ENCODE measurements at regions not wholly inside any gene's neighbourhood (a gene's known extent, or its start where the extent isn't known, plus 50 kb on each side); places are given as distances from the start of the nearest gene placed in this dataset.

DNA sequence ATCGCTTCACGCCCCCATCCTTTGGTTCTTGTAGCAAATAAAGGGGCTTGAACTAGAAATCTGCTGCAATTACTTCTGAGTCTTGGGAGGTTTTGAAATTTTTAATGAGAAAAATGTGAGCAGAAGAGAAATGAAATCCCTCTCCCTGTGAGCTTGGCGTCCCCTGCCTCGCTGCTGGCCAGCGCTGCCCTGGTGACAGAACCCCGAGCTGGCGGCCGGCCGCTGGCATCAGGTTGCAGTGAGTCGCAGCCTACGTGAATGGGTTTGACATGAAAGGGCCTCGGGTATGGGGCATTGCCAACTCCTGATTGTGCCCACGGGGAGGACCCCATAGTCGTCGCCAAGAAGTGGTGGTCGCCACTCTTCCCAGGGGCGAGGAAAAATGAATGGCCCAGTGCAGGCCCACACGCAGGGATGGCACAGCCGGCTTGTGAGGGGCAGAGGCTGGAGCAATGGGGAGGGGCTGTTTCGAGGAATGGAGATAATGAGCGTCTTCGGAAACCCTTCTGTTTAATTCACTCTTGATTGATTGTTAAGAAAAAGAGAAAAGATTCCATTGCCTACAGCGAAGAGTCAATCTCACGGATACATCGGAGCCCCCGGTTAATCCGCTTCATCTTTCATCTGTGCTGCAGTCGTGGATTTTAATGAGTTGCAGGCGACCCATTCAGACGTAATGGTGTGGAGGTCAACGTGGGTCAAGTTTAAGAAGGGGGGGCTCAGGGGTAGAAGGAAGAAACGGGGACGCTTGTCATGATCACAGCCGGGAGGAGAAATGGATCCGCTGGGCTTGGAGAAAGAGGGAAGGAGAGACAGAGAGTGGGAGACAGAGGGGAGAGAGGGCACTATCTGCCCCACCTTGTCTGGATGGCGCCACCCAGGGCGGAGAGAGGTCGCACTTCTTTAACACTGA, 380.1 kb downstream of the THBS2 start:
- TF ChIP-seq, protein P1, sequence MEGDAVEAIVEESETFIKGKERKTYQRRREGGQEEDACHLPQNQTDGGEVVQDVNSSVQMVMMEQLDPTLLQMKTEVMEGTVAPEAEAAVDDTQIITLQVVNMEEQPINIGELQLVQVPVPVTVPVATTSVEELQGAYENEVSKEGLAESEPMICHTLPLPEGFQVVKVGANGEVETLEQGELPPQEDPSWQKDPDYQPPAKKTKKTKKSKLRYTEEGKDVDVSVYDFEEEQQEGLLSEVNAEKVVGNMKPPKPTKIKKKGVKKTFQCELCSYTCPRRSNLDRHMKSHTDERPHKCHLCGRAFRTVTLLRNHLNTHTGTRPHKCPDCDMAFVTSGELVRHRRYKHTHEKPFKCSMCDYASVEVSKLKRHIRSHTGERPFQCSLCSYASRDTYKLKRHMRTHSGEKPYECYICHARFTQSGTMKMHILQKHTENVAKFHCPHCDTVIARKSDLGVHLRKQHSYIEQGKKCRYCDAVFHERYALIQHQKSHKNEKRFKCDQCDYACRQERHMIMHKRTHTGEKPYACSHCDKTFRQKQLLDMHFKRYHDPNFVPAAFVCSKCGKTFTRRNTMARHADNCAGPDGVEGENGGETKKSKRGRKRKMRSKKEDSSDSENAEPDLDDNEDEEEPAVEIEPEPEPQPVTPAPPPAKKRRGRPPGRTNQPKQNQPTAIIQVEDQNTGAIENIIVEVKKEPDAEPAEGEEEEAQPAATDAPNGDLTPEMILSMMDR (conservative IDR thresholded peaks at IDR 0.05), result no peak
- TF ChIP-seq EZH2 (IDR thresholded peaks at IDR 0.05; ENCODE audit: low read depth), result no peak
